OCI-M2 (cell line): ENCODE measurements at regions not wholly inside any gene's neighbourhood (a gene's known extent, or its start where the extent isn't known, plus 50 kb on each side); places are given as distances from the start of the nearest gene placed in this dataset.
"Not testable (repeated sequence)": the region's sequence is repeated elsewhere in the genome, so short reads cannot be mapped to it uniquely, and the experiment has no call there.

Experiments used
- DNase-seq: peaks from one replicate; lab custom pipeline; 2025; ENCODE audit not compliant: unreplicated experiment; lab: John Stamatoyannopoulos, UW

GRCh38 chr7:118404211-118404610 lies 179.7 kb downstream of the ANKRD7 start:
- no peak for DNase-seq

- DNase-seq = no peak
These were observed 193.9 kb downstream of the ANKRD7 start for GRCh38 chr7:118418433-118418832.

- no peak for DNase-seq
These were observed 196.4 kb downstream of the ANKRD7 start for GRCh38 chr7:118420888-118421287.

- DNase-seq = no peak
These were observed 204.6 kb downstream of the ANKRD7 start for GRCh38 chr7:118429141-118429540.

- no peak for DNase-seq
These were observed 212.2 kb downstream of the ANKRD7 start for GRCh38 chr7:118436663-118437062.

GRCh38 chr7:118449030-118449429 lies 224.5 kb downstream of the ANKRD7 start:
- not testable (repeated sequence) for DNase-seq

GRCh38 chr7:118449797-118450567 lies 225.5 kb downstream of the ANKRD7 start:
- DNase-seq = no peak

GRCh38 chr7:118452128-118452527 lies 227.6 kb downstream of the ANKRD7 start:
- no peak for DNase-seq

- no peak for DNase-seq
These were observed 242.9 kb downstream of the ANKRD7 start for GRCh38 chr7:118467381-118467780.

- DNase-seq = no peak
These were observed 248.1 kb downstream of the ANKRD7 start for GRCh38 chr7:118472581-118472980.

GRCh38 chr7:118473271-118473670 lies 248.8 kb downstream of the ANKRD7 start:
- DNase-seq = no peak

GRCh38 chr7:118476036-118476435 lies 251.5 kb downstream of the ANKRD7 start:
- no peak for DNase-seq

GRCh38 chr7:118477036-118477435 lies 252.5 kb downstream of the ANKRD7 start:
- DNase-seq = no peak

- no peak for DNase-seq
These were observed 253.7 kb downstream of the ANKRD7 start for GRCh38 chr7:118478236-118478635.

- DNase-seq = no peak
These were observed 254.4 kb downstream of the ANKRD7 start for GRCh38 chr7:118478931-118479330.

GRCh38 chr7:118492466-118492865 lies 268.0 kb downstream of the ANKRD7 start:
- no peak for DNase-seq

- DNase-seq = no peak
These were observed 271.7 kb downstream of the ANKRD7 start for GRCh38 chr7:118496138-118496644.

GRCh38 chr7:118502235-118502634 lies 277.7 kb downstream of the ANKRD7 start:
- no peak for DNase-seq

- no peak for DNase-seq
These were observed 286.6 kb downstream of the ANKRD7 start for GRCh38 chr7:118511146-118511545.

- DNase-seq = no peak
These were observed 292.8 kb downstream of the ANKRD7 start for GRCh38 chr7:118517275-118517674.

GRCh38 chr7:118525020-118525419 lies 300.5 kb downstream of the ANKRD7 start:
- no peak for DNase-seq

- no peak for DNase-seq
These were observed 307.1 kb downstream of the ANKRD7 start for GRCh38 chr7:118531566-118531965.

- no peak for DNase-seq
These were observed 334.7 kb downstream of the ANKRD7 start for GRCh38 chr7:118559207-118559606.
